NCI-H187 (cell line): ENCODE measurements at regions not wholly inside any gene's neighbourhood (a gene's known extent, or its start where the extent isn't known, plus 50 kb on each side); places are given as distances from the start of the nearest gene placed in this dataset.
"Not testable (repeated sequence)": the region's sequence is repeated elsewhere in the genome, so short reads cannot be mapped to it uniquely, and the experiment has no call there.

ENCODE experiments used
- DNase-seq, 2 experiments: peaks; one replicate each; lab custom pipeline; 2025; lab: John Stamatoyannopoulos, UW

GRCh38 chr3:164927728-164928127 is 150.6 kb downstream of the SI start:
- DNase-seq: no peak

DNA sequence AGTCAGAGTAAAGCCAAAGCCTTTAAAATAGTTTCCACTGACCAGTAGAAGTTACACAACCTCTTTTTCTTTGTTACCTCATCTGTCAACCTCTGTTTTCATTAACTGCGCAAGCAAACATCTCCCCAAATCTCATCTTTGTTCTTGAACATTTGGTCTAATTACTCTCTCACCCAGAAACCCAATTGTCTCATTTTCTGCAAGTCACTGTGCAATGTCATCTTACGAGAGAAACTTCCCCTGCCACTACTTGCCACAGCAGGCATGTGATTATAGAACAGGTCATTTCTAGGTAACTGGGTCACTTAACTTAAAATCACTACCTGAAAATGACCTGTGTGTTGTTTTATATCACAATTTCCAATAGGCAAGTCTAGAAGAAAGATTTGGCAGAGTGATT is 159.4 kb downstream of the SI start:
- DNase-seq: no peak

- DNase-seq: no peak
Observed at GRCh38 chr3:164912916-164913315, 165.4 kb downstream of the SI start.

DNA sequence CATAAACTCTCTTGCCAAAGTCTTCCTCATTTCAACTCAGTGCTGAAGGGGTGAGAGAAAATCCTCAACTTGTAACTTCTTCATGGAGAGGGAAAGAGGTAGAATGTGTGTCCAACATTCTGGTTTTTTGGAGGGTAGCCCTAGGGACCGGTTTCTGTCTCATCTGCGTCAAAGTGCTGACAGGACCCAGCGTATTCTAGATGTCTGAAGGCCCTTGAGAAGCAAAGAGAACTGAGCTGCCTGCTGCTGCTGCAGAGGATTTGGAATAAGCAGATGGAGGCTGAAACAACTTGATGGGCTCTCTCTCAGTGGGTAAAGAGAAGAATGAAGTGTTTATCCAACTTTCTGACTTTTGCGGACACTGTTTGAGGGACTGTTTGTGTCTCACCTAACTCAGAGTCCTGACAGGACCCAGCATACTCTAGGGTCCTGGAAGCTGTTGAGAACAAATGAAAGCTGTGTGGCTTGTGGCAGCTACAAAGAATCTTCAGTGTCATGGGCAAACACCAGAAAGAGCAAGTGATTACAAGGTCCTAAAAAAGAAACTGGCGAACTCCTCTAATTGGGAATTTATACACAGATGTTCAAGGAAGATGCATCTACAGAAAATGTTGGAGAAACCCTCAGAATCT is 174.4 kb downstream of the SI start:
- DNase-seq: no peak

DNA sequence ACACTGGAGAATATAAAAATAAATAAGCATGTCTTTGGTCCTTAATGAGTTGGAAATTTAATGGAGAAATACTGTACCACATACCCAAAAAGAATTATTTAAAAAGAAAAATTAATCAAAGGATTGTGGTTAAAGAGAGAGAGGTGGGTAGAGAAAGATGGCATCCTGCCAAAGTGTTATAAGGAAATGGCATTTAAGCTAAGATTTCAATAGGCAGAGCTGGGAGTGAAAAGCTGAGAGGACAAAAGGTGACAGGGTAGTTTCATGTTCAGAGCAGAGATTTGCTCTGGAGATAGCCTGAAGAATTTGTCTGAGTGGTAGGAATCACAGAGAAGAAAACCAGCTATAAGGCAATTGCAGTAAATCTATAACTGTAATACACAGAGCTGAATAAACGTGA is 181.0 kb downstream of the SI start:
- DNase-seq: no peak

GRCh38 chr3:164890061-164890460 is 188.2 kb downstream of the SI start:
- DNase-seq: no peak

DNA sequence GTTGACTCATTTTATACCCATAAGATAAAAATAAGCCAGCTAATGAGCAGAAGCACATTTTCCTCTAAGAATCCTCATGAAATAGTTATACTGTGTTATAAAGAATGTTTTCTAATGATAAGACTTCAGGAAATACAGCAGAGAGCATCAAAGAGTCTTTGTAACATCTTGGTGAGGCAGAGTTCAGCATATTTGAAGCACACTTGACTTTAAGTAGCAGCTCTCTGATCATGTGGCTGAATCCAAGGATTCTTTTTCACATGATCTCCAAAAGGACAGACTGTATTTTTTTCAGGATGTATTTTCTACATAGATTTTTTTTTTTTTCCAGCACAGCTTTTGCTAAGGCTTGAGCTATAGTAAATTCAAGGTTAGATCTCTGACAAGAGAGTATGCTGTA is 195.1 kb downstream of the SI start:
- DNase-seq: no peak

- no peak for DNase-seq
Observed at GRCh38 chr3:164879201-164879600, 199.1 kb downstream of the SI start.

DNA sequence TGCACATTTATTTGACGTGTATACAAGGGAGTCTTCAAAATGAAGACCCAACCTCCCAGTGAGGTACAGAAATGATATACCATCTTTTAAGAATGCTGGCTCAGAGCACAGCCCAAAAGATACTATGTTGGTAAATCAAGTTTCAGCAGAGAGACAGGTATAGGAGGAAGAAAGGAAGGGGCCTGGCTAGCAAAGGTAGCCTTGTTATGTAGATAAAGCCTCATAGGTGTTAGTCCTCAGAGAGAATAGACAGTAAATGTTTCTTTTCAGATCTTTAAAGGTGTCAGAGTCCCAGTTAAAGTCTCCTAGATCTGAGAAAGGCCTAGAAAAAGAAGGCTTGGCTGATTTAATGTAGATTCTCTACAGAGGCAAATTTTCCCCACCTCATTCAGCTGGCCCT is 213.8 kb downstream of the SI start:
- DNase-seq: no peak

DNA sequence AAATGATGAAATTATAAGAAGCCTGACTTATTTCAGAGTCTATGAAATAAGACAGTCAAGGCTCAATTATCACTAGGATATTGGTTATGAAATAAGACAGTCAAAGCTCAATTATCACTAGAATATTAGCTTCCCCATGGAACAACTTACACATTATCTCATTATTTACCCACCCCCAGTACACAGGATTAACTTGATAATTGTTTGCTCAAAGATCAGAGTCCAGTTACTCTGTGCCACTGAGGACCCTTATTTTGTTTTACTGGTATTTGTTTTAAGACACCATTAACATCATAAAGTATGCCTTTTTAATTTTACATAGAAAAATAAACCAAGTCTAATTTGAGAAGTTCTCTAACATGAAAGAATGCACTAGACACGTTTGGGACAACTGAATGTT is 225.4 kb downstream of the SI start:
- DNase-seq: no peak

DNA sequence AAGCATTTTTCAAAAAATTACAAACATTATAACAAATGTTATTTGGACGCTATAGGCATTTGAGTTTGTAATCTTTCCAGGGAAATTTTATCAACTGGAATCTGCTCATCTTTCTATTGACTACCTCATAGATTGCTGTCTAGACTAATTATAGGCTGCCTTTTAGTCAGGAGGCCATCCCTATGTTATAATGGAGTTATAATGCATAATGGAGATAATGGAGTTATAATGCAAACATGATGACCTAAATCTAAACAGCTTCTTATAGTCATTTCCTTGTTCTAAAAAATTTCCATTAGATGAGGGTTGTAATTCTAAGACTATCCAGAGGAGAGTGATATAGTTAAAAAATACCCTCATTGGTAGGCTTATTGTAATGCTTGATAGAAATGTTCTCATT is 226.4 kb downstream of the SI start:
- no peak for DNase-seq

DNA sequence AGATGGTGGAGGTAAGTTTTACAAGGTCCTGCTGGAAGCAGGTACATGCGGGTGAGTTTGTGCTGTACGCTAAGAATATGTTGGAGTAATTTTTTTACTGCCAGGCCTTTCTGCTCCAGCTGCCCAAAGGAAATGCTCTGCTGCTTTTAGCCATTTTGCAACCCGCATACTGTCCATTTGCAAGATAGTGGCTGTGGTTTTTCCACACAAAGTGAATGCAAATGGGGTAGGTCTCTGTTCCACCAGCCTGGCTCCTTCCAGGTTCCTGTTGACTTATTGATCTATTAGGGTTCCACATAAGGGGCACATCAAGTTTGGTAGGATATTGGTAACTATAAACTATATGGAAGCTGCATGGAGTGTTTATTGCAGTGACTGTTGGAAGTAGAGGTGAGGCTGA is 227.1 kb downstream of the SI start:
- DNase-seq: no peak

DNA sequence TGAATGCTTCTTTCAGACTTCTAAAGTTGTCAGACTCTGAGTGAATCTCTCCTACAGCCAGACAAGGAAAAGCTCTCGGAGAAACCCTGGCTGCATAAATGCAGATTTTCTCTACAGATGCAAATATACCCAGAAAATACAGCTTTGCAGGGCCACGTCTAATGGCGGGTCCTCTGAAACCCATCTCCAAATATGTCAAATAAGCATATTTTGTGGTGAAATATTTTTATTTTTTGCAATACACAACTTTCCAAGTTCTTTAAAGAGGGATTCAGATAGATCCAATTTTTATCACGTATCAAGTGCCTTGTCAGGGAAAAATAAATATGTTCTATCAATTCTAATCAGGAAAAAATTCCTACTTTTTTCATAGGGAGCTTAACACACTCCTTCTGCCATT is 229.4 kb downstream of the SI start:
- DNase-seq: no peak

- DNase-seq: no peak
Observed at GRCh38 chr3:164845739-164846138, 232.6 kb downstream of the SI start.

DNA sequence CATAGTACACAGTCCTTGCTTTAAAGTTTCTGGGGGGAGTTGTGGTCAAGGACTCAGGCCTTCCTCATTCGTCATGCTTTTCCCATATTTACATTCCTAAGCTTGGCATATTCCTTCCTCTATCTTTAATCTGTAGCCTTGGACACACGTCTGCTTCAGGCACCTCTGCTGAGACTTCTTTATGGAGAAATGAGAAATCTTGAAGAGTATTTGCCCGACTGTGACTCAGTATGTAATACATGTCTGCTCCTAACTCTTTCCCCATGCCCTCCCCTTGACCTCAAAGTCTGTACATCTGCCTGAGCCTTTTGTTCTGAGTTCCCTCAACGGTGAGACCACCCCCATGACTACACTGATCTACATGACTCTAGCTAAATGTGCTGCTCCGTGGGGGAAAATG is 246.1 kb downstream of the SI start:
- DNase-seq: no peak

DNA sequence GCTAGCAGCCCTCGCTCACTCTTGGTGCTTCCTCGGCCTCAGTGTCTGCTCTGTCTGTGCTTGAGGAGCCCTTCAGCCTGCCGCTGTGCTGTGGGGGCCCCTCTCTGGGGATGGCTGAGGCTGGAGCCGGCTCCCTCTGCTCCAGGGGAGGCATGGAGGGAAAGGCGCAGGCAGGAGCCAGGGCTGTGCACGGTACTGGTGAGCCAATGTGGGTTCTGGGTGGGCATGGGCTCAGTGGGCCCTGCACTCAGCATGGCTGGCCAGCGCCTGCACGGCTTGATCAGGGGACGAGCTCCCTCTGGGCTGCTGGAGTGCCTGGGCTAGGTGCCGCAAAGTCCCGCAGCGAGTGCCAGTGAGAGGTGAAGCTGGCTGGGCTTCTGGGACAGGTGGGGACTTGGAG is 260.0 kb downstream of the SI start:
- no peak for DNase-seq

DNA sequence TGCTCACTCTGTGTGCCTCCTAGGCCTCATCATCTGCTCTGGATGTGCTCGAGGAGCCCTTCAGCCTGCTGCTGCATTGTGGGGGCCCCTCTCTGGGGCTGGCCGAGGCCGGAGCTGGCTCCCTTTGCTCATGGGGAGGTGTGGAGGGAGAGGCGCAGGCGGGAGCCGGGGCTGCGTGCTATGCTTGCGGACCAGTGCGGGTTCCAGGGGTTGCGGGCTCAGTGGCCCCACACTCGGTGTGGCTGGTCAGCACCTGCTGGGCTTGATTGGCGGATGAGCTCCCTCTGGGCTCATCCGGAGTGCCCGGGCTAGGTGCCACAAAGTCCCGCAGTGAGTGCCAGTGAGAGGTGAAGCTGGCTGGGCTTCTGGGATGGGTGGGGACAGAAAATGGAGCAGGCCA is 264.2 kb downstream of the SI start:
- DNase-seq: no peak

DNA sequence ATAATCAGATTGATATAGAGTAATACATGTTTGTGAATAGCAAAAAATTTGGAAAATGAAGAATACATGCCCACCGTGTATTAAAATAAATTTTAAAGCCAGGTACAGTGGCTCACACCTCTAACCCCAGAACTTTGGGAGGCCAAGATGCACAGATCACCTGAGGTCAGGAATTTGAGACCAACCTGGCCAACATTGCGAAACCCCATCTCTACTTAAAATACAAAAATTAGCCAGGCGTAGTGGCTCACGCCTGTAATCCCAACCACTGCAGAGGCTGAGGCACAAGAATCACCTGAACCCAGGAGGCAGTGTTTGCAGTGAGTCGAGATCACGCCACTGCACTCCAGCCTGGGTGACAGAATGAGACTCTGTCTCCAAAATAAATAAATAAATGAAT is 266.3 kb downstream of the SI start:
- no peak for DNase-seq

- no peak for DNase-seq
Observed at GRCh38 chr3:164806188-164806587, 272.1 kb downstream of the SI start.

DNA sequence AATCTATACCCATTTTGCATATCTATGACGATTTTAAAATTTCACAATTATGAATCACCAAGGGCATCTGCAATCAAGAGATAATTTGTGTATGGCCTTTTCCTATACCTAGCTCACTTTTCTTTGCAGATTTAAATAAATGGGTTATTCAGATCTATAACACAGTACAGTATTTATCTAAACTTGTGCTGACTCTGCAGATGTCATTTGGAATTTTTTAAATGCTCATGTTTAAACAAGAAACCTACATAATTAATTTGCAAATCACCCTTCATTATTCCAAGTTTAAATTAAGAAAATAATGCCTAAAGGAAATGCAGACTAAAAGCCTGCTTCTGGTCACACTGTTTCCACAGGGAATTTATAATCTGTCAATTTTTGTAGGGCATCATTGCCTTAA is 284.2 kb downstream of the SI start:
- DNase-seq: no peak

- DNase-seq: no peak
Observed at GRCh38 chr3:164791263-164791662, 287.0 kb downstream of the SI start.

GRCh38 chr3:164784407-164784806 is 293.9 kb downstream of the SI start:
- DNase-seq: not testable (repeated sequence)

DNA sequence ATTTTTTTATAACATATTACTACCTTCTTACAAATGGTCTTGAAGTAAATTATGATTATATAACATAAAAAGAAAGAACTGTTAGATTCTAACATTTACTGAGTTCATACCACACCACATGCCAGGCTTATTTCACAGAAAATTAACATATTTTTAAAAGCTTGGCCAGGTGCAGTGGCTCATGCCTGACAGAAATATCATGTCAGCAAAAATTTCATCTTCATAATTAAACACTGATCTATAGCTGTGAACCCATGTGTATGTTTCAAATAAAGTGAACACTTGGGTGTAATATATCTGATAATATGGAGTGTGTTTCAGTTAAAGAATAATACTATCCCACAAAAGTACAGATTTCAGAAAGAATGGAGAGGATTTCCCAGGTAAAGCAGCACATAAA is 296.5 kb downstream of the SI start:
- DNase-seq: no peak

GRCh38 chr3:164779816-164780215 is 298.5 kb downstream of the SI start:
- no peak for DNase-seq

DNA sequence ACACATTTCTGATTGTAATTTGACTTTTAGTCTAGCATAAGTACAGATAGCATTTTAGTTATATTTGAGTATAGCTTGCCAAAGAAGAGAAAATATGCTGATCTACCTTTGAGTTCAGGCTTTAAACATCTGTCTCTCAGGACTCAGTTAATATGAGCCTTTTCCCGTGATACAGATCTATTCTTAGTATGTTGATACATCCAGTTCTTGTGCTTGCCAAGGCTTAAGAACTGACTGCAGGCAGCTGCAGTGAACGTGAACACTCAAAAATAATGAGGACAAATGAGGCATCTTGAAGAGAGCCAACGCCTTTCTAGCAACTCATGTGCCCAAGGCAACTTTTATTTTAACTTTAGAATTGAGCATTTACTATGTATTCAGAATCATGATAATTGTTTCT is 325.5 kb downstream of the SI start:
- DNase-seq: no peak
